Right lobe of liver (tissue), 4 donors: ENCODE measurements at regions not wholly inside any gene's neighbourhood (a gene's known extent, or its start where the extent isn't known, plus 50 kb on each side); places are given as distances from the start of the nearest gene placed in this dataset.

Experiments
- POLR2A ChIP-seq: fragments of 450-650 bp; IDR thresholded peaks from one replicate; pipeline ENCODE4 v1.6.1; 2017; ENCODE audit warnings: antibody characterized with exemption, mild to moderate bottlenecking
- TF ChIP-seq, protein P1 (sequence below), 4 donors: fragments of 200-600 bp in 3 of 4; fragments of 450-650 bp in 1 of 4; IDR thresholded peaks; one replicate each; pipeline versions ENCODE4 v1.5.1 to v1.8.0; 2016 to 2022; ENCODE audit warnings: antibody characterized with exemption in 4 of 4, mild to moderate bottlenecking in 2 of 4
- donor health status: DM: no; HTN: no; CAD: no.
- donor health status: DM: no; HTN: no; CAD: no.
- donor health status: DM: no; HTN: yes; CAD: no.

DNA sequence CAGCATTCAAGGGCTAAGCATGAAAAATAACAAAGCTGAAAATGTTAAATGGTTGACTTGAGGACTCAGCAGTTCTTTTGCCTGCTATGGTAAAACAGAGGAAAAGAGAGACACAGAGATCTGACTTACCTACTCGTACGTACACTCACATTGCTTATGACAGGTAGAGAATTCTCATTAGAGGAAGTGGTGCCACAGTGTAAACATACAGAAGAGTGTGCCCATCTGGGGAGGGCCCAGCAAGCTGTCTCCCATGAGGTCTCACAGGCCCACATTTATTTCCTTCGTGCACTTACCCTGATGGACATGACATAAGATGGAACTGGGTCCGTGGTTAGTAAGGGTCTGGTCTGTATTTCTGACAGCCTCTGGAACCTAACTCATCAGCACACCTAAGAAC lies 729.1 kb downstream of the BCL11A start:
- TF ChIP-seq, protein P1, sequence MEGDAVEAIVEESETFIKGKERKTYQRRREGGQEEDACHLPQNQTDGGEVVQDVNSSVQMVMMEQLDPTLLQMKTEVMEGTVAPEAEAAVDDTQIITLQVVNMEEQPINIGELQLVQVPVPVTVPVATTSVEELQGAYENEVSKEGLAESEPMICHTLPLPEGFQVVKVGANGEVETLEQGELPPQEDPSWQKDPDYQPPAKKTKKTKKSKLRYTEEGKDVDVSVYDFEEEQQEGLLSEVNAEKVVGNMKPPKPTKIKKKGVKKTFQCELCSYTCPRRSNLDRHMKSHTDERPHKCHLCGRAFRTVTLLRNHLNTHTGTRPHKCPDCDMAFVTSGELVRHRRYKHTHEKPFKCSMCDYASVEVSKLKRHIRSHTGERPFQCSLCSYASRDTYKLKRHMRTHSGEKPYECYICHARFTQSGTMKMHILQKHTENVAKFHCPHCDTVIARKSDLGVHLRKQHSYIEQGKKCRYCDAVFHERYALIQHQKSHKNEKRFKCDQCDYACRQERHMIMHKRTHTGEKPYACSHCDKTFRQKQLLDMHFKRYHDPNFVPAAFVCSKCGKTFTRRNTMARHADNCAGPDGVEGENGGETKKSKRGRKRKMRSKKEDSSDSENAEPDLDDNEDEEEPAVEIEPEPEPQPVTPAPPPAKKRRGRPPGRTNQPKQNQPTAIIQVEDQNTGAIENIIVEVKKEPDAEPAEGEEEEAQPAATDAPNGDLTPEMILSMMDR (IDR thresholded peaks at IDR 0.05) = no peak
- no peak for TF ChIP-seq POLR2A
